ENCODE measurements at regions not wholly inside any gene's neighbourhood (a gene's known extent, or its start where the extent isn't known, plus 50 kb on each side); places are given as distances from the start of the nearest gene placed in this dataset.

GRCh38 chr1:58312971-58313563 is 233.5 kb downstream of the OMA1 start:
- TF ChIP-seq CTCF (IDR thresholded peaks at IDR 0.05) = no peak
- TF ChIP-seq POLR2A (IDR thresholded peaks at IDR 0.05) = no peak
- TF ChIP-seq POLR2AphosphoS5 (IDR thresholded peaks at IDR 0.05; ENCODE audit: insufficient read depth in 1 of 2, low read depth in 1 of 2) = no peak

Measured in vagina (tissue), 2 donors.